HG02759 (cell line): ENCODE measurements at regions not wholly inside any gene's neighbourhood (a gene's known extent, or its start where the extent isn't known, plus 50 kb on each side); places are given as distances from the start of the nearest gene placed in this dataset.
"Not testable (repeated sequence)": the region's sequence is repeated elsewhere in the genome, so short reads cannot be mapped to it uniquely, and the experiment has no call there.

Source experiments
- ATAC-seq: cut with Tn5 transposase; IDR thresholded peaks from one replicate; pipeline ENCODE4 v1.9.1; 2021; ENCODE audit warnings: mild to moderate bottlenecking, moderate library complexity; ENCODE audit not compliant: unreplicated experiment

DNA sequence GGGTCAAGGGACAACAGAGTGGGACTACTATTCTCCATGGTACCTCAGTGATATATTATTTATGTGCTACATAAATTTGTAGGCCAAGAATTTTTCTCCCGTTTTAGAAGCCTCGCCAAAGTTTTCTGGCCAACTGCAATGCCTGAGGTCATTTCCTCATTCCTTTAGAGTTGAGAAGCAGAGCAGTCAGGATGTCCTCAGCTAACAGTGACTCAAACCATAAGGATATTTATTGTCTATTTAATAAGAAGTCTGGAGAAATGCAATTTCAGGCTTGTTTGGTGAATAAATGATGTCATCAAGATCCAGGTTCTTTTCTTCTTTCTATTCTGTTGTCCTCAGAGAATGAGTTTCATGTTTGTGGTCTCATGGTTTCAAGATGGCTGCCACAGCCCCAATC, 91.0 kb downstream of the ADCYAP1 start:
- ATAC-seq, result no peak

DNA sequence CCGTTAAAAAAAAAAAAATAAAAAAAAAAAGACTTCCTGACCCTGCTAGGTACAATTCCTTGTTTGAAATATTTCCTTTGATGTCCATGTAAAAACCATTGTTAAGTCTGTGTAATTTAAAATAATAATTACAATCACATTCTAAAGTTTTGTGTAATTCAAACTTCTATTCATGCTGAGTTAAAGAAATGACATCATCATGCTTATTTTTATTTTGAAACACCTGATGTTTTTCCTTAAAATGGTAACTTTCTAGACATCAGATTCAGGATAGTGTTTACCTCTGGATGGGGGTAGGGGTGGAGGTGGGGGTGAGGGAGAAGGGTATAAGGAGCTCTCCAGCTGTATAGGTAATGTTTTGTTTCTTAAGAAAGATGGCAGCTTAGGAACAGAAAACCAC, 92.8 kb downstream of the ADCYAP1 start:
- ATAC-seq, result no peak

DNA sequence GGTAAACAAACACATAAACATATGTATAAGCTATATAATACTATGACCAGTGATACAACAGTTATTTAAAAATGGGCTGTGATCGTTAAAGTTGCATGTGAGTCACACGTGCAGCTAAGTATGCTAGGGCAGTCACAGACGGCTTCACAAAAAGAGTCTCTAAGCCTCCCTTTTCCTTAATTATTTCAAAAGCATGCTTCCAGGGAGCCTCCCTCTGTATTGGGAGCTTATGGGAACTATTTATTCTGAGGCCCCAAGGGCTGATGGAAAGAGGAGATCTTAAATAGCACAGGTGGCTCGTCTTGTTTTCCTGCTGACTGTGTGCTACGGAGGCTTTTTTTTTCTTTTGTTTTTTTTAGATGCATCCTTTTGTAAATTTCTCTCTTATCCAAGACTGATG, 94.3 kb downstream of the ADCYAP1 start:
- no peak for ATAC-seq

- ATAC-seq, result no peak
Measured at GRCh38 chr18:1002653-1003178, 98.0 kb downstream of the ADCYAP1 start.

- ATAC-seq, result no peak
Measured at GRCh38 chr18:1003499-1003898, 98.8 kb downstream of the ADCYAP1 start.

DNA sequence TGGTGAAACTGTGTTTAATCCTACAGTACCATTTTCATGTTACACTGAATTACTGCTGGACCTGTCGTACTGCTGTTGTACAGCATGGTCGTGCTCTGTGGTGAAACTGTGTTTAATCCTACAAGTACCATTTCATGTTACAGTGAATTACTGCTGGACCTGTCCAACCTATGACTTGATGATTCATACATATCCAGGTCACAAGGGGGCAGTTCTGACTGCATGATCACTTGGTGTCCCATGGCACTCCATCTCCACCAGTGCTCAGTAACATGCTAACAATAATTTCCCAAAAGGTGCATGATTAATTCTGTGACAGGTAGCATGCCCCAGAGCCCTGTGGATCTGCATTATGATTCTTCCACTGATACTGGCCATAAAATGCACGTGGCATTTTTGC, 101.6 kb downstream of the ADCYAP1 start:
- ATAC-seq, result no peak

DNA sequence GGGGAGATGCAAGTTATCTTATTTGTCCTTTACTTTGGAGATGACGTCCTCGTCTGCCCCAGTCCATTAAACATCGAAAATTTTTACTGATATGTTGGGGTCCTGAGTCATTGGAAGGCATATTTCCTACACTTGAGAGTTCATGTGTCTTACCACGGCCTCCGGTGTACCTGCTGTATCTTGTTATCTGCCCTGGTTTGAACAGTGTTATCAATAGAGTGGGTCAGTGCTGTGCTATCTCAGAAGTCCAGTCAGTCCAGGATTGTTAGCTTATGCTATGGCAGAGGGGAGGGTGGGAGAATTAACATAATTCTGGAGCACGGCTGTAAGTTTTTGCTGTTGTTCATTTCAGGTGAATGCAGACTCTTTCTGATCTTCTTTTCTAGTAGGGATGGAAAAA, 102.3 kb downstream of the ADCYAP1 start:
- ATAC-seq, result no peak

GRCh38 chr18:1011349-1011748, 106.7 kb downstream of the ADCYAP1 start:
- no peak for ATAC-seq

GRCh38 chr18:1012775-1013174, 108.1 kb downstream of the ADCYAP1 start:
- no peak for ATAC-seq

DNA sequence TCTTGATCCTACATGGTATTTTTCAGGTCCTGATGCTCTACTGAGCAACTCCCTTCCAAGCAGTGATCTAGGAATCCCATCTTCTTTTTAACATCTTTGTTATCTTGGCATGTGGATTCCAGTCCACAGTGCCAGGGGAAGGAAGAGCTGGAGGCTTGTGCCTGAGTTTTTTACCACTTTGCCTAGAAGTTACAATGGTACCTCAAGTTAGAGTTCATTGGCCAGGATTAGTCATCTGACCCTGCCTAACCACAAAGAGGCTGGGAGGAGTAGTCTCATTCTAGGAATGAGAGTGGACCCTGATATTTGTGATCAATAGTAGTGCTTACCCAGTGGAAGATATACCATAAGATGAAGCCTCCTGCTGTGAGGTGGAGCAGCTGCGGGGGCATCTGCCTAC, 109.3 kb downstream of the ADCYAP1 start:
- ATAC-seq, result no peak

- ATAC-seq, result no peak
Measured at GRCh38 chr18:1014509-1014908, 109.8 kb downstream of the ADCYAP1 start.

DNA sequence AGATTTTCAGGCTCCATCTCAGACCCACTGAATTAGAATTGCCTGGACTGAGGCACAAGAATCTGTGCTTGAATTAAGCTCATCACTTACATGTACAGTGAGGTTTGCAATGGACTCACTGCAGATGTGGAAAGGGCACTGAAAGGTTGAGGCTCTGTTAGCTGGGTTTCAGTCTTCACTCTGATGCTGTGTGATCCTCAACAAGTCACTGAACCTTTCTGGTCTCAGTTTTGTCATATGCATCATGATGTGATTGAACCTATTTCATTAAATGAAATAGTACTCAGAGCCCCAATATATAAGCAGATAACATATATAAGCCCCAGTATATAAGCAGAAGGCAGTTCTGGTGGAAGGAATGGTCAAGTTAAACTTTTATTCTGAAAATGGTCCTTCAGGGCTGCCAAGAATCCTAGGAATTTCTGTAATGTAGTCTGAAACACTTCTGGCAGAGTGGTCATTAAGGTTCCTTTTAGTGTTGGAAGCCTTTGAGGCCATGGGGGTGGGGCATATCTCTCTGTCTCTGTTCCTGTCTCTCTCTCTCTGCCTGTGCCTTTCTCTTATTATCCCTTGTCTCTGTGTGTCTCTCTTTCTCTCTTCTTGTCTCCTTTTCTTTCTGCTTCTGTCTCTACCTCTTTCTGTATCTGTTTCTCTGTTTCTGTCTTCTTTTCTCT, 110.4 kb downstream of the ADCYAP1 start:
- no peak for ATAC-seq

DNA sequence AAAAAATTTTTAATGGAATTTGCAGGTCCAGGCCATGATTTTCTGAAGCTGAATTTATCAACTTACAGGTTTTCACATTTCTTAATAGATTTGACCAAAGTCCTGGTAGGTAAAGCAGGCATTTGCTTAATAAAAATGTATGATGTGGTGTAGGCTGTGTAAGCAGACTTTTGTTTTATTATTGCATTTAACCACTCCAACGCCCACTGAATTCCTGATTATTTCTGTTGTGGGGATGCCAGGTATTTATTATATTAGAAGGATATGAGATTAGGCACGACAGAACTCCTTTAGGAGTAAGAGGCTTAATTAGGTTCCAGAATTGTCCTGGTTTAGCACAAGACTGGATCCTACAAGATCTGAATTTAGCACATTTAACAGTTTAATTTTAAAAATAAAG, 111.1 kb downstream of the ADCYAP1 start:
- no peak for ATAC-seq

DNA sequence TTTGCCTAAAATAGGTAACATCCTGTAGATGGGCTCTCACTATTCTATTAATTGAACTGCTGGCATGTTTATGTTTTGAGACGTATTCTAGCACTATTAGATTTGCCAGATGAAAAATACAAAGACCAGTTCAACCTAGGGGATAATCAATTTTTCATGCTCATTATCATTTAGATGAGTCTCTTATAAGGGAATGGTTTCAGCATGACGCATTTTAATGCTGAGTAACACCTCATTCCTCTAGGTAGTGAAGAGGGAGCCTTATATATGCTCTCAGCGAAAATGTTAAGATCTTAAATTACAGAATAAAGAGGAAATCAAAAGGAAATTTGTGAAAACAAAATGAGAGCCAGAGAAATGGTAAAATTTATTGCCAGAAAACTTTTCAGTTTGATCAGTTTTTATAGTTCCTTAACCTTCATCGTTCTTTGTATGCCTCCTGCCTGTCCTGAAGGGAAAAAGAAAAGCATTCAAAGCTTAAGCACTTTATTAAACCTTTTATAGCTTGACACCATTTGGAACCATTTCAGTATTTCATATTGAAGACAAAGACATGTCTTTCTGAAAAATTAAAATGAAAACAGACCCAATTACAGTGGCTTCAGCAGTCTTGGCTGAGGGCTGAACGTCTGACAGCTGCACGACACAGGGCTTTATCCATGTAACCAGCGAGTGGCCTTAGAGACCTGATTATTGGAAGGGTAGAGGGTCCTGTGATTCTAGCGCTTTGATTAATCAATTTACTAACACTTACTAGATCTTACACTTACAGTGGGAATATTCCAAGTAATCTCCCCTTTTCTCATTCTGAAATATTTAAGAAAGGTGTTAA, 112.8 kb downstream of the ADCYAP1 start:
- no peak for ATAC-seq

GRCh38 chr18:1018181-1018681, 113.6 kb downstream of the ADCYAP1 start:
- ATAC-seq, result no peak

DNA sequence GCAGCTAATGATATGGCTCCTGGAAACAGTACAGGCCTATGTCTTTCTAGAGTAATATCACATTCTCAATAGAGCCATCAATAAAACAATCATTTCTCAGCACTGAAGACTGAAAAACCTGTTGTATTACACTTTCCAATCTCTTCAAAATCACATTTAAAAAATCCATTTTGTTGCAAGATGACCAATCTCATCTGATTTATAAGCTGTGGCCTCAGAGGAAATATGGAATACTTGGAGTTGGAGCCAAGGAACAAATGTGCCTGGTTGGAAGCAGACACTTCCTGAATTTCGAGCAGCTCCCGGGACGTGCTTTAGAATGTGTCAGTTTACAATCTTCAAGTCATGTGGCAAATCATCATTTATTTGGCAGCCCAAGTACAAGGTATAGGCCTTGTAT, 114.5 kb downstream of the ADCYAP1 start:
- no peak for ATAC-seq

DNA sequence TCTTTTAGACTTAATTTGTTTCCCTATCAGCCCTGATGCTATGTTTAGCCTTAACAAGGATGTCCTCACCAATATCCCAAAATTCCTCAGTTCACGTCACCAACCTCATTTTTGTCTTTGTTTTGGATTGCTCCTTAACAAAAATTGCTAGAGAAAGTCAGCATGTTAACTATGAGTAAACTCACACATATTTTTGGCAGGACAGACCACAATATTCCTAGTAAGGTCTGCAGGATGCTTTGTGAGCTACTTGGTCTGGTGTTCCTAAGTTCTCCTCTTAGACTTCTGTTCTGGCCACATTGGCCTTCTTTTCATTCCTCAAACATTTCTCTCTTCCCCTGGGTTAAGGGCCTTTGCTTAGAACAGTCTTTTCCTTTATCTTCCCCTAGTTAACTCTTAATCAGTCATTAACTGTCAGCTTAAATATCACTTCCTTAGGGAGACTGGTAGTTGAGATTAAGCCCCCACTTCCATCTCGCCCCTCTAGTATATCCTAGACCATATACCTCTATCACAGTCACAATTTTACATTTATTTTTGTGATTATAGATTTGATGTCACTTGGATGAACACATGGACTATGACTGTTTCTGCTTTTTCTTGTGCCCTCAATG, 116.2 kb downstream of the ADCYAP1 start:
- no peak for ATAC-seq

GRCh38 chr18:1026930-1027329, 122.3 kb downstream of the ADCYAP1 start:
- ATAC-seq, result no peak

- not testable (repeated sequence) for ATAC-seq
Measured at GRCh38 chr18:1033092-1033491, 128.4 kb downstream of the ADCYAP1 start.

- no peak for ATAC-seq
Measured at GRCh38 chr18:1034971-1035370, 130.3 kb downstream of the ADCYAP1 start.

GRCh38 chr18:1036926-1037325, 132.3 kb downstream of the ADCYAP1 start:
- no peak for ATAC-seq

- ATAC-seq, result no peak
Measured at GRCh38 chr18:1037776-1038175, 133.1 kb downstream of the ADCYAP1 start.
